Fibroblast of the aortic adventitia (primary cell): ENCODE measurements at regions not wholly inside any gene's neighbourhood (a gene's known extent, or its start where the extent isn't known, plus 50 kb on each side); places are given as distances from the start of the nearest gene placed in this dataset.

Experiments
- DNase-seq: peaks from one replicate; pipeline ENCODE4 v3.0.0-alpha.2; 2010; ENCODE audit warnings: low read depth
- H3K4me3 ChIP-seq: 2 replicates; pipeline ENCODE4 v1.5.1; 2011; ENCODE audit warnings: low read depth, mild to moderate bottlenecking, control low read depth, low read length, moderate library complexity
- TF ChIP-seq, protein P1 (sequence below): IDR thresholded peaks from 2 replicates; pipeline ENCODE4 v1.5.1; 2011; ENCODE audit warnings: mild to moderate bottlenecking, low read length, control low read depth, inconsistent platforms; ENCODE audit not compliant: insufficient read depth

DNA sequence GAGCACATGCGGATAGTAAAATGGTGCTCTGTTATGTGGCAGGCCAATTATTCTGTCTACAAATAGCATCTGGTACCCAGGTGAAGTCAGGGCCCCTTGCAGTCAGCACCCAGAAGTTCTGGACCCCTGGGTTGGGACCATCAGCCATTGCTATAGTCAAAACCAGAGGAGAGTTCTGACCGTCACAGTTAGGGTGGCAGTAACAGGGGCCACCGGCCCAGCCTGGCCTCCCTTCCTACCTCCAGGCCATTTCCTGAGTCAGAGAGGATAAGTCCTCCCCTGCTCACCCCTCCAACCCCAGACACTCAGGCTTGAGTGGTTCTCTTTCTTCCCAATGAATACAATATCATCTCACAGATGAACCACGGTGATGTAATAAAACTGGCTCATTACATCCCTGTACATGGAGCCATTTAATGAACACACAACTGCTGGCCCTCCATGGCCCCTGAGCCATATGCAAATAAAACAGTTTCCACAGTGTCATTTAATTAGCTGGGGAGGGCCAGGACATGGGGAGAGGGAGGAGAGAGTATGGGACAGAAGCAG is 673.6 kb downstream of the MATN1 start:
- DNase-seq: no peak
- no peak overlapping the region for H3K4me3 ChIP-seq
- TF ChIP-seq, protein P1, sequence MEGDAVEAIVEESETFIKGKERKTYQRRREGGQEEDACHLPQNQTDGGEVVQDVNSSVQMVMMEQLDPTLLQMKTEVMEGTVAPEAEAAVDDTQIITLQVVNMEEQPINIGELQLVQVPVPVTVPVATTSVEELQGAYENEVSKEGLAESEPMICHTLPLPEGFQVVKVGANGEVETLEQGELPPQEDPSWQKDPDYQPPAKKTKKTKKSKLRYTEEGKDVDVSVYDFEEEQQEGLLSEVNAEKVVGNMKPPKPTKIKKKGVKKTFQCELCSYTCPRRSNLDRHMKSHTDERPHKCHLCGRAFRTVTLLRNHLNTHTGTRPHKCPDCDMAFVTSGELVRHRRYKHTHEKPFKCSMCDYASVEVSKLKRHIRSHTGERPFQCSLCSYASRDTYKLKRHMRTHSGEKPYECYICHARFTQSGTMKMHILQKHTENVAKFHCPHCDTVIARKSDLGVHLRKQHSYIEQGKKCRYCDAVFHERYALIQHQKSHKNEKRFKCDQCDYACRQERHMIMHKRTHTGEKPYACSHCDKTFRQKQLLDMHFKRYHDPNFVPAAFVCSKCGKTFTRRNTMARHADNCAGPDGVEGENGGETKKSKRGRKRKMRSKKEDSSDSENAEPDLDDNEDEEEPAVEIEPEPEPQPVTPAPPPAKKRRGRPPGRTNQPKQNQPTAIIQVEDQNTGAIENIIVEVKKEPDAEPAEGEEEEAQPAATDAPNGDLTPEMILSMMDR: no peak

DNA sequence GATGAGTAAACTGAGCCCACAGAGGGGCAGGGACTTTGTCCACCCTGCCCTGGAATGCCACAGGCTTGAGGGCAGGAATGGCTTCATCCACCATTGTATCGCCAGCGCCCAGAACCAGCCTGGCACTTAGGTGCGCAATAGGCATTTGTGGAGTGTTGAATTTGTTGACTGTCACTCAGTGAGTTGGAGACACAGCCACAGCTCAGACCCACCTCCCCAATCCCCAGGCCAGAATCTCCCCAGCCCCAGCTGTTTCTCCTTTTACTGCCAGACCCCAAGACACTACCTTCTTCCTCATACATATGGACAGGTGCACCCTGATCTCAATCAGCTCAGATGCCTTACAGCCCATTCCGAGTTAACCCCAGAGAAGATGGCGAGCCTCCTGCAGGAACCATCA is 674.5 kb downstream of the MATN1 start:
- no peak overlapping the region for H3K4me3 ChIP-seq
- DNase-seq: no peak
- TF ChIP-seq, protein P1: no peak

DNA sequence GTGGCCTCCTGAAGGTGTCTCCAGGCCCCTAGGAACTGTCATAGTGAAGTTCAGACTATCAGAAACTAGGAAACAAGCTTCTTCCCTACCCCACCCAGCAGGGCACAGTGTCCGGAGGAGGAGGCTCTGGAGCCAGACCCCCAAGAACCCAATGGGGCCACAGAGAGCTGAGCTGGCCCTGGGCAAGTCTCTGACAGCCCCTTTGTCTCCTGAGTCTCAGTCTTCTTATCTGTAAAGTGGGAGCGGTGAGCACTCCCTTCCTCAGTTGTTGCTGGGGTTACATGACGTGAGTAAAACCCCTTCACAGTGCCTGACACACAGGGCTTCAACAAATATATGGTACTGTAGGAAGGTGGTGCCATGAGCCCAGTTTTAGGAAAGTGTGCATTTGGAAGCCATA is 675.8 kb downstream of the MATN1 start:
- no peak overlapping the region for H3K4me3 ChIP-seq
- DNase-seq: no peak

DNA sequence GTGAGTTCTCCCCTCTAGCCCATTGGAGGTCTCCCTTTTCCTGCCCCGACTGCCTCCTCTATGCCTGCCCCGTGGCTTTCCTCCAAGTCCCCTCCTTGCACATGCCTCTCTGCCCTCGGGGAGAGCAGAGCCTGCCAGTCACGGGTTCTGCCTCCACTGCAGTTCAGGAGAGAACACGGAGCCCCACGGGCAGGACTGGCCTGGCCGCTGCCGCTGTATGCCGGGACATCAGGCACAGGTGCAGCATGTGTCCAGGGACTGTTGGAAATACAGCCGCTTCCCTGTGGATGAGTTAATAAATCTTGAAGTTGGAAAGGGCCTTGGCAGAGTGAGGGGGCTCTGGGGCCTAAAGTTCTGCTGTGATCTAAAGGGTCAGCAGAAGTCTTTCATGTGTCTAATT is 676.6 kb downstream of the MATN1 start:
- no peak for DNase-seq
- H3K4me3 ChIP-seq: no peak overlapping the region
- TF ChIP-seq, protein P1: no peak

More for the DNA sequence above, 675.8 kb downstream of the MATN1 start:
- TF ChIP-seq, protein P1: no peak

DNA sequence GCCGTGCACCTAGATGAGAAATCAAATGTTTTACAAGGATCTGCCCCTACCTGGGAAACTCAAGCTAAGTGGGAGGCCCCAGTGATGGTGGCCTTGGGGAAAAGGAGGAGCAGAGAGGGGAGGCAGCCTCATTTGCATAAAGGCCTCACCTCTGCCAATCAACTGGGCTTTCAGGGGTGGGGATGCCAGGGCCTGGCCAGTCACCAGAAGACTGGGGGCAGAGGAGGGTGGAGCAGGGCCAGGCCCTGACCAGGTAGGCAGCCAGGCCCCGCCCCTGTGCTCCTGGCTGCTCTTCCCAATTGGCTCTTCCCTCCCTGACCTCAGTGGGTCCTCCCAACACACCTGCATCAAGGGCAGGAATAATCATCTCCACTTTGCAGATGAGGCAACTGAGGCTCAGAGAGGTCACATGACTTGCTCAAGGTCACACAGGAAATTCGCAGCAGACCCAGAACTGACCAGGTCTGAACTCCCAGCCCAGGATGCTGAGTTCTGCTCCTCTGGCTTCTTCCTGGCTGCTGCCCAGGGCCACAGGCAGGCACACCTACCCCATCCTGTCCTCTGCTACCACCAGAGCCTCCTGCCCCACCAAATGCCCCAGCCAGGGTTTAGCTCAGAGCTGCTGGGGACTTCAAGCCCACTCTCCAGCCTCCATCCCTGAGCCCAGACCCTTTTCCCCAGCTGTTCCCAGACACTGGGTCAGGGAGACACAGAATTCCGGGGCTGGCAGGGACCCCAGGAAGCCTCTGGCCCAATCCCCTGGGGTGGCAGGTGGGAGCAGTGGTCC is 677.9 kb downstream of the MATN1 start:
- no peak for DNase-seq
- TF ChIP-seq, protein P1: no peak
- no peak overlapping the region for H3K4me3 ChIP-seq

DNA sequence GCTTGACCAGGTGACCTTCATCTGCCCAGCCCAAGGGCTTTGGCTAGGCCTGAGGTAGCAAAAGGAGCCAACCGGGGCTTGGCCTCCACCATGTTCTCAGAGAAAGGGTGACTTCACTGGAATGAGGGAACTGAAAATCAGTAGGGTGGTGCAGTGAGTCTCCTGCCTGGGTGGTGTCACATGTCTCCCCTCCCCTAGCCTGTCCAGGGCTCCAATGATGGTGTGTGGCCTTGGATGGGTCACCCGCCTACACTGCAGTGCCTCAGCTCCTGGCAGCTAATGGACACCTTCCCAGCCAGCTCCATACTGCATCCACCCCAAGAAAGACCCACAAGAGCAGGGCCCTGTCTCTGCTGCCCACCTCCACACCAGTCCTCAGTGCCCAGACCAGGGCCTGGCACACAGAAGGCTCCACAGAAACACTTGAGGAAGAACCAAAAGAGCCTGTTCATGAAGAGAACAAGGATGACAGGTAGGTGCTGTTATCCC is 678.7 kb downstream of the MATN1 start:
- DNase-seq: no peak
- H3K4me3 ChIP-seq: no peak overlapping the region
- TF ChIP-seq, protein P1: no peak
